Panc1 (cell line): ENCODE measurements at regions not wholly inside any gene's neighbourhood (a gene's known extent, or its start where the extent isn't known, plus 50 kb on each side); places are given as distances from the start of the nearest gene placed in this dataset.

ENCODE experiments used
- POLR2AphosphoS5 ChIP-seq: IDR thresholded peaks from 2 replicates; pipeline ENCODE4 v1.6.1; 2012; ENCODE audit warnings: mild to moderate bottlenecking, low read depth, low read length, moderate library complexity
- TF ChIP-seq, protein P1 (sequence below): fragments of 450-650 bp; IDR thresholded peaks from 2 replicates; pipeline ENCODE4 v1.5.1; 2017; ENCODE audit warnings: mild to moderate bottlenecking
- TF ChIP-seq, protein P2 (sequence below), 2 experiments: IDR thresholded peaks; 2 replicates each; pipeline ENCODE4 v1.6.1; 2011 to 2012; ENCODE audit warnings: low read depth in 2 of 2, control low read depth in 1 of 2, low read length in 1 of 2, mild to moderate bottlenecking in 1 of 2, moderate library complexity in 1 of 2; ENCODE audit not compliant: insufficient read depth in 1 of 2

DNA sequence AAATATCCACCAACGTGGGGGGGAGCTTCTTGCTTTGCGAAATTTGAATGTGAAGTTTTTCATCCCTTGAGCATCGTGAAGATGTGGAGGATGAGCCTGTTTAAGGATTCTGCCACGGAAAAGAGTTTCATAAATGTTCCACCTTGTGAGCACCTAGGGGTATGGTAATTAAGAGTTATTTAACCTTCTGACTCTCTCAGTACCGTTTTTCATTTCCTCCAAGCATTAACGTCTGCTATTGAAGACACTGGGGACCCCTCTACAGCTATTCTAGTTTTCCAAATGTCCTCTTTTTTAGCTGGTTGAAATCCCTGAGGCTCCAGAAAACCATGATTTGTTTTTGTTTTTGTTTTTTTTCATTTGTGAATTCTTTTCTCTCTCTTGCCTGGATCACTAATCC, 79.1 kb upstream of the GALNT2 start:
- TF ChIP-seq, protein P1, sequence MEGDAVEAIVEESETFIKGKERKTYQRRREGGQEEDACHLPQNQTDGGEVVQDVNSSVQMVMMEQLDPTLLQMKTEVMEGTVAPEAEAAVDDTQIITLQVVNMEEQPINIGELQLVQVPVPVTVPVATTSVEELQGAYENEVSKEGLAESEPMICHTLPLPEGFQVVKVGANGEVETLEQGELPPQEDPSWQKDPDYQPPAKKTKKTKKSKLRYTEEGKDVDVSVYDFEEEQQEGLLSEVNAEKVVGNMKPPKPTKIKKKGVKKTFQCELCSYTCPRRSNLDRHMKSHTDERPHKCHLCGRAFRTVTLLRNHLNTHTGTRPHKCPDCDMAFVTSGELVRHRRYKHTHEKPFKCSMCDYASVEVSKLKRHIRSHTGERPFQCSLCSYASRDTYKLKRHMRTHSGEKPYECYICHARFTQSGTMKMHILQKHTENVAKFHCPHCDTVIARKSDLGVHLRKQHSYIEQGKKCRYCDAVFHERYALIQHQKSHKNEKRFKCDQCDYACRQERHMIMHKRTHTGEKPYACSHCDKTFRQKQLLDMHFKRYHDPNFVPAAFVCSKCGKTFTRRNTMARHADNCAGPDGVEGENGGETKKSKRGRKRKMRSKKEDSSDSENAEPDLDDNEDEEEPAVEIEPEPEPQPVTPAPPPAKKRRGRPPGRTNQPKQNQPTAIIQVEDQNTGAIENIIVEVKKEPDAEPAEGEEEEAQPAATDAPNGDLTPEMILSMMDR: no peak
- no peak for TF ChIP-seq POLR2AphosphoS5
- TF ChIP-seq, protein P2, sequence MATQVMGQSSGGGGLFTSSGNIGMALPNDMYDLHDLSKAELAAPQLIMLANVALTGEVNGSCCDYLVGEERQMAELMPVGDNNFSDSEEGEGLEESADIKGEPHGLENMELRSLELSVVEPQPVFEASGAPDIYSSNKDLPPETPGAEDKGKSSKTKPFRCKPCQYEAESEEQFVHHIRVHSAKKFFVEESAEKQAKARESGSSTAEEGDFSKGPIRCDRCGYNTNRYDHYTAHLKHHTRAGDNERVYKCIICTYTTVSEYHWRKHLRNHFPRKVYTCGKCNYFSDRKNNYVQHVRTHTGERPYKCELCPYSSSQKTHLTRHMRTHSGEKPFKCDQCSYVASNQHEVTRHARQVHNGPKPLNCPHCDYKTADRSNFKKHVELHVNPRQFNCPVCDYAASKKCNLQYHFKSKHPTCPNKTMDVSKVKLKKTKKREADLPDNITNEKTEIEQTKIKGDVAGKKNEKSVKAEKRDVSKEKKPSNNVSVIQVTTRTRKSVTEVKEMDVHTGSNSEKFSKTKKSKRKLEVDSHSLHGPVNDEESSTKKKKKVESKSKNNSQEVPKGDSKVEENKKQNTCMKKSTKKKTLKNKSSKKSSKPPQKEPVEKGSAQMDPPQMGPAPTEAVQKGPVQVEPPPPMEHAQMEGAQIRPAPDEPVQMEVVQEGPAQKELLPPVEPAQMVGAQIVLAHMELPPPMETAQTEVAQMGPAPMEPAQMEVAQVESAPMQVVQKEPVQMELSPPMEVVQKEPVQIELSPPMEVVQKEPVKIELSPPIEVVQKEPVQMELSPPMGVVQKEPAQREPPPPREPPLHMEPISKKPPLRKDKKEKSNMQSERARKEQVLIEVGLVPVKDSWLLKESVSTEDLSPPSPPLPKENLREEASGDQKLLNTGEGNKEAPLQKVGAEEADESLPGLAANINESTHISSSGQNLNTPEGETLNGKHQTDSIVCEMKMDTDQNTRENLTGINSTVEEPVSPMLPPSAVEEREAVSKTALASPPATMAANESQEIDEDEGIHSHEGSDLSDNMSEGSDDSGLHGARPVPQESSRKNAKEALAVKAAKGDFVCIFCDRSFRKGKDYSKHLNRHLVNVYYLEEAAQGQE (IDR thresholded peaks at IDR 0.05; ENCODE audit: insufficient read depth in 1 of 2, low read depth in 2 of 2, low read length in 1 of 2): no peak
